SU-DHL-6 (cell line): ENCODE measurements at regions not wholly inside any gene's neighbourhood (a gene's known extent, or its start where the extent isn't known, plus 50 kb on each side); places are given as distances from the start of the nearest gene placed in this dataset.

ENCODE experiments used
- EZH2phosphoT487 ChIP-seq: fragments of 200-600 bp; sonication (generic), shearing (Covaris generic); conservative IDR thresholded peaks from 2 replicates; pipeline ENCODE4 v1.6.1; 2018; ENCODE audit warnings: mild to moderate bottlenecking, antibody characterized with exemption, low read length, moderate library complexity, mixed read lengths
- TF ChIP-seq, protein P1 (sequence below): fragments of 200-600 bp; sonication (generic); IDR thresholded peaks from one replicate; pipeline ENCODE4 v1.5.1; 2017; ENCODE audit warnings: antibody characterized with exemption, mild to moderate bottlenecking, low read length, moderate library complexity; ENCODE audit not compliant: insufficient read depth, poor library complexity, severe bottlenecking

DNA sequence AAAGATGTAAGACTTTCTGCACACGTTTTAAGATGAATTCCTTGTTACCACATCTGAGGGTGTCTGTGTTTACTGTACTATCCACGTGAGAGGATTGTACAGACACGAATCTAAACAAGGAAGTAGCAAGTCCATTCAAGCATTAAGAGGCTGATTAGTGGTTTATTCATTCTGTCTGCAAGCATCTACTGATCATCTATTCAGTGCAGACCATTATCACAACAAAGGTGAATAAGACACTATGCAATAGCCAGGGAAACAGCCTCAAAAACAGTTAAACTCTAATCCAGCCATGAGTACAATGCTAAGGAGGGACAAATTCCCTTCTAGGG lies 111.6 kb upstream of the PZP start:
- TF ChIP-seq, protein P1, sequence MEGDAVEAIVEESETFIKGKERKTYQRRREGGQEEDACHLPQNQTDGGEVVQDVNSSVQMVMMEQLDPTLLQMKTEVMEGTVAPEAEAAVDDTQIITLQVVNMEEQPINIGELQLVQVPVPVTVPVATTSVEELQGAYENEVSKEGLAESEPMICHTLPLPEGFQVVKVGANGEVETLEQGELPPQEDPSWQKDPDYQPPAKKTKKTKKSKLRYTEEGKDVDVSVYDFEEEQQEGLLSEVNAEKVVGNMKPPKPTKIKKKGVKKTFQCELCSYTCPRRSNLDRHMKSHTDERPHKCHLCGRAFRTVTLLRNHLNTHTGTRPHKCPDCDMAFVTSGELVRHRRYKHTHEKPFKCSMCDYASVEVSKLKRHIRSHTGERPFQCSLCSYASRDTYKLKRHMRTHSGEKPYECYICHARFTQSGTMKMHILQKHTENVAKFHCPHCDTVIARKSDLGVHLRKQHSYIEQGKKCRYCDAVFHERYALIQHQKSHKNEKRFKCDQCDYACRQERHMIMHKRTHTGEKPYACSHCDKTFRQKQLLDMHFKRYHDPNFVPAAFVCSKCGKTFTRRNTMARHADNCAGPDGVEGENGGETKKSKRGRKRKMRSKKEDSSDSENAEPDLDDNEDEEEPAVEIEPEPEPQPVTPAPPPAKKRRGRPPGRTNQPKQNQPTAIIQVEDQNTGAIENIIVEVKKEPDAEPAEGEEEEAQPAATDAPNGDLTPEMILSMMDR, result no peak
- no peak for TF ChIP-seq EZH2phosphoT487
